T-helper 1 cell (primary cell): ENCODE measurements at regions not wholly inside any gene's neighbourhood (a gene's known extent, or its start where the extent isn't known, plus 50 kb on each side); places are given as distances from the start of the nearest gene placed in this dataset.
"Not testable (repeated sequence)": the region's sequence is repeated elsewhere in the genome, so short reads cannot be mapped to it uniquely, and the experiment has no call there.

Experiments used
- DNase-seq, 5 donors: peaks; one replicate each; pipeline ENCODE4 v3.0.0-alpha.2; 2012 to 2020

GRCh38 chr15:37427393-37427792, 327.0 kb upstream of the MEIS2 start:
- not testable (repeated sequence) for DNase-seq

GRCh38 chr15:37446921-37447320, 346.6 kb upstream of the MEIS2 start:
- DNase-seq, result no peak

GRCh38 chr15:37452498-37452897, 352.1 kb upstream of the MEIS2 start:
- no peak for DNase-seq

GRCh38 chr15:37480482-37480881, 380.1 kb upstream of the MEIS2 start:
- DNase-seq, result no peak

- no peak for DNase-seq
Measured at GRCh38 chr15:37481126-37481525, 380.8 kb upstream of the MEIS2 start.

- DNase-seq, result no peak
Measured at GRCh38 chr15:37483779-37484178, 383.4 kb upstream of the MEIS2 start.

GRCh38 chr15:37485056-37485455, 384.7 kb upstream of the MEIS2 start:
- DNase-seq, result no peak

GRCh38 chr15:37490707-37491106, 390.4 kb upstream of the MEIS2 start:
- DNase-seq, result no peak

GRCh38 chr15:37516621-37517020, 416.3 kb upstream of the MEIS2 start:
- no peak for DNase-seq

GRCh38 chr15:37517191-37517895, 417.0 kb upstream of the MEIS2 start:
- no peak for DNase-seq

GRCh38 chr15:37518436-37518835, 416.0 kb upstream of the TMCO5A start:
- no peak for DNase-seq

GRCh38 chr15:37520026-37520425, 414.4 kb upstream of the TMCO5A start:
- DNase-seq, result no peak

- DNase-seq, result no peak
Measured at GRCh38 chr15:37520882-37521281, 413.6 kb upstream of the TMCO5A start.

- no peak for DNase-seq
Measured at GRCh38 chr15:37524601-37525000, 409.8 kb upstream of the TMCO5A start.

GRCh38 chr15:37528432-37528831, 406.0 kb upstream of the TMCO5A start:
- no peak for DNase-seq

GRCh38 chr15:37536967-37537605, 397.4 kb upstream of the TMCO5A start:
- DNase-seq, result no peak

- no peak for DNase-seq
Measured at GRCh38 chr15:37537802-37538201, 396.6 kb upstream of the TMCO5A start.

- no peak for DNase-seq
Measured at GRCh38 chr15:37548116-37548515, 386.3 kb upstream of the TMCO5A start.

- DNase-seq, result no peak
Measured at GRCh38 chr15:37550360-37551024, 383.9 kb upstream of the TMCO5A start.

GRCh38 chr15:37572401-37572800, 362.0 kb upstream of the TMCO5A start:
- DNase-seq, result no peak

GRCh38 chr15:37574985-37575384, 359.5 kb upstream of the TMCO5A start:
- no peak for DNase-seq

GRCh38 chr15:37576952-37577351, 357.5 kb upstream of the TMCO5A start:
- DNase-seq, result no peak

- DNase-seq, result no peak
Measured at GRCh38 chr15:37581866-37582532, 352.4 kb upstream of the TMCO5A start.

- no peak for DNase-seq
Measured at GRCh38 chr15:37582852-37583251, 351.6 kb upstream of the TMCO5A start.
